GM23338 (cell line): ENCODE measurements at regions not wholly inside any gene's neighbourhood (a gene's known extent, or its start where the extent isn't known, plus 50 kb on each side); places are given as distances from the start of the nearest gene placed in this dataset.

Experiments used
- CREB1 ChIP-seq: fragments of 250-450 bp; sonication (Bioruptor Pico); IDR thresholded peaks from 2 replicates; pipeline ENCODE4 v1.5.0; 2020; ENCODE audit warnings: low read depth, mild to moderate bottlenecking, moderate library complexity
- CTCF ChIP-seq, 2 experiments: fragments of 200-600 bp in 1 of 2; sonication (generic) in 1 of 2; conservative IDR thresholded peaks; 2 replicates each; pipeline versions ENCODE4 v1.5.1 to v1.6.1; 2016 to 2017; ENCODE audit warnings: antibody characterized with exemption in 2 of 2, low read depth in 2 of 2, mild to moderate bottlenecking in 2 of 2, moderate library complexity in 1 of 2
- ETS1 ChIP-seq: IDR thresholded peaks from 2 replicates; pipeline ENCODE4 v1.6.1; 2016; ENCODE audit warnings: antibody characterized with exemption
- EZH2 ChIP-seq: fragments of 200-600 bp; sonication (generic); IDR thresholded peaks from one replicate; pipeline ENCODE4 v1.8.0; 2017; ENCODE audit warnings: antibody characterized with exemption, mild to moderate bottlenecking, low read depth; ENCODE audit not compliant: unreplicated experiment
- EZH2phosphoT487 ChIP-seq: fragments of 200-600 bp; sonication (generic); IDR thresholded peaks from one replicate; pipeline ENCODE4 v1.8.1; 2018; ENCODE audit warnings: antibody characterized with exemption; ENCODE audit not compliant: unreplicated experiment
- JUNB ChIP-seq: IDR thresholded peaks from one replicate; pipeline ENCODE4 v1.6.1; 2016; ENCODE audit warnings: antibody characterized with exemption; ENCODE audit not compliant: unreplicated experiment
- POLR2AphosphoS5 ChIP-seq: IDR thresholded peaks from 2 replicates; pipeline ENCODE4 v1.6.1; 2016; ENCODE audit warnings: antibody characterized with exemption, low read depth
- REST ChIP-seq: IDR thresholded peaks from one replicate; pipeline ENCODE4 v1.6.1; 2018; ENCODE audit warnings: antibody characterized with exemption; ENCODE audit not compliant: unreplicated experiment

- TF ChIP-seq POLR2AphosphoS5, result no peak
- TF ChIP-seq CTCF (conservative IDR thresholded peaks at IDR 0.05; ENCODE audit: low read depth in 2 of 2), result no peak
- no peak for TF ChIP-seq JUNB
- TF ChIP-seq EZH2phosphoT487, result no peak
- TF ChIP-seq EZH2, result no peak
- TF ChIP-seq ETS1, result no peak
- no peak for TF ChIP-seq CREB1 (CRISPR knock-in tag)
- no peak for TF ChIP-seq REST
Observed at GRCh38 chr9:16033253-16033652, 480.4 kb downstream of the CCDC171 start.
